Lower leg skin (tissue), 4 donors: ENCODE measurements at regions not wholly inside any gene's neighbourhood (a gene's known extent, or its start where the extent isn't known, plus 50 kb on each side); places are given as distances from the start of the nearest gene placed in this dataset.

Experiments used
- DNase-seq, 2 donors: peaks; one replicate each; pipeline ENCODE4 v3.0.0-alpha.2; 2019; ENCODE audit warnings: low spot score in 2 of 2
- H3K4me3 ChIP-seq: fragments of 200-600 bp; sonication (generic); 2 replicates; pipeline ENCODE4 v1.5.1; 2017; ENCODE audit warnings: mild to moderate bottlenecking, low read depth; ENCODE audit not compliant: poor library complexity, severe bottlenecking
- CTCF ChIP-seq, 3 donors: fragments of 450-650 bp; IDR thresholded peaks; one replicate each; pipeline ENCODE4 v1.5.1; 2016; ENCODE audit warnings: antibody characterized with exemption in 3 of 3, mild to moderate bottlenecking in 3 of 3, moderate library complexity in 2 of 3
- POLR2A ChIP-seq, 2 donors: fragments of 450-650 bp; IDR thresholded peaks; one replicate each; pipeline ENCODE4 v1.6.1; 2016 to 2017; ENCODE audit warnings: antibody characterized with exemption in 2 of 2, mild to moderate bottlenecking in 1 of 2, moderate library complexity in 1 of 2
- WGBS, 2 donors: methylation state at CpG; one replicate each; pipeline ENCODE4 v1.1.5; 2018; 5-methylcytosine and 5-hydroxymethylcytosine counted together
- intact Hi-C: fragments of 100-400 bp; cut with DNase I; formaldehyde crosslinking; loops from one replicate; pipeline ENCODE4 v1.15.0; 2023; ENCODE audit warnings: low total_unique reads

- 83 to 87% methylated on average over 3 of the region's 3 CpGs for whole genome bisulfite sequencing, 2 donors
- TF ChIP-seq CTCF (IDR thresholded peaks at IDR 0.05), result no peak
- TF ChIP-seq POLR2A (IDR thresholded peaks at IDR 0.05), result no peak
- no peak overlapping the region for H3K4me3 ChIP-seq
- intact Hi-C loops, result no loop called here
- no peak for DNase-seq
Measured at GRCh38 chr18:2313332-2313731, 258.0 kb downstream of the METTL4 start.

GRCh38 chr18:2316082-2316750 lies 255.1 kb downstream of the METTL4 start:
- TF ChIP-seq POLR2A (IDR thresholded peaks at IDR 0.05), result no peak
- no peak for DNase-seq
- intact Hi-C loops, result no loop called here
- WGBS, 2 donors, result 72 to 77% methylated on average over 3 of the region's 3 CpGs
- H3K4me3 ChIP-seq, result no peak overlapping the region

GRCh38 chr18:2316751-2317696 lies 254.3 kb downstream of the METTL4 start:
- intact Hi-C loops, result no loop called here
- H3K4me3 ChIP-seq, result no peak overlapping the region
- 69 to 75% methylated on average over 5 of the region's 5 CpGs for WGBS, 2 donors
- TF ChIP-seq POLR2A (IDR thresholded peaks at IDR 0.05) (no peak), CTCF (IDR thresholded peaks at IDR 0.05) (no peak)
- no peak for DNase-seq

GRCh38 chr18:2324459-2324858 lies 246.8 kb downstream of the METTL4 start:
- TF ChIP-seq POLR2A (IDR thresholded peaks at IDR 0.05), result no peak
- no peak for TF ChIP-seq CTCF (IDR thresholded peaks at IDR 0.05)
- intact Hi-C loops, result no loop called here
- DNase-seq, result no peak
- no peak overlapping the region for H3K4me3 ChIP-seq

GRCh38 chr18:2325308-2325849 lies 245.9 kb downstream of the METTL4 start:
- no peak overlapping the region for H3K4me3 ChIP-seq
- no peak for DNase-seq
- 64 to 68% methylated on average over 4 of the region's 4 CpGs for WGBS, 2 donors
- TF ChIP-seq CTCF (IDR thresholded peaks at IDR 0.05) (no peak), POLR2A (IDR thresholded peaks at IDR 0.05) (no peak)
- intact Hi-C loops, result no loop called here

GRCh38 chr18:2325933-2326332 lies 245.4 kb downstream of the METTL4 start:
- TF ChIP-seq POLR2A (IDR thresholded peaks at IDR 0.05) (no peak), CTCF (IDR thresholded peaks at IDR 0.05) (no peak)
- WGBS, 2 donors, result 85 to 91% methylated on average over 1 of the region's 1 CpG
- no peak for DNase-seq
- intact Hi-C loops, result no loop called here
- H3K4me3 ChIP-seq, result no peak overlapping the region
